HG02798 (cell line): ENCODE measurements at regions not wholly inside any gene's neighbourhood (a gene's known extent, or its start where the extent isn't known, plus 50 kb on each side); places are given as distances from the start of the nearest gene placed in this dataset.

Experiments used
- ATAC-seq: cut with Tn5 transposase; IDR thresholded peaks from one replicate; pipeline ENCODE4 v1.9.1; 2021; ENCODE audit warnings: mild to moderate bottlenecking; ENCODE audit not compliant: unreplicated experiment, poor library complexity

DNA sequence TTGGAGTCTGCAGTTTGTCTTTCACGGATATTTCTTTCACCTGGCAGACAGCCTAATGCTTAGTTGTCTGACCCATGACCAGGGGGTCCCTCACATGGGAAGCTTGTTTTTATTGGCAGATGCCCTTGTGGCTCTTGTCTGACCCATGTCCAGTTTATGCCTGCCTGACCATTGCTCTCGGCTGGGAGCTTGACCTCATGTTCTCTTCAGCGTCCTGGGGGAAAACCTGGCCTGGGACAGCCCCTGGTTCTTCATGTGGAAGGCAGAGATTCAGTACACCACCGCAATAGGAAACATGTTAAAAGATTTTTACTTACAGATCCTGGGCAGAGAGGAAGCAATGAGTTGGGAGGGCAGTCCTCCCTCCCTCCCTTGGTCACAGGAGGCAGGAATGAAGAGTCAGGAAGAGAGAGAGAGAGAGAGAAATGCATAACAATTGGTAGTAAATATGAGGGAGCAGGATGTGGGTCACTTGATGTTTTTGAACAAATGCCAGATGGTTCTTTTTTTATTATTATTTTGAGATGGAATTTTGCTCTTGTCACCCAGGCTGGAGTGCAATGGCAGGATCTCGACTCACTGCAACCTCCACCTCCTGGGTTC is 302.7 kb upstream of the MYOCD start:
- ATAC-seq: no peak

DNA sequence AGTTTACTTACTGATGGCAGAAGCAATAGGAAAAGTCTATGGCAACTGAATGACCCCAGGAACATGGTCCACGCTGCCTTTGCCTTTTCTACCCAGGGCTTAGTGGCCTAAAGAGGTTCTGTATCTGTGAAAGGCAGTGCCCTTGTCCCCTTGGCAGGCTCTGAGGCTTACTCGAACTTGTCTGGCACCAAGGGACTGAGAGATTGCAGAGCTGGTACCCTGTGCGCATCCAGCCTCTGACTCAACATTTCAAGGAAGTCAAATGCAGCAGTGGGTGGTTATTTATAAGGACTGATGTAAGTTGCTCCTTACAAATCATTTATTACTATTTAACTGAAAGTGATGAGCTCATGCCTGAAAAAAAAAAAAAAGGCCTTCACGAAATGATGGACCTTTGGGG is 299.9 kb upstream of the MYOCD start:
- ATAC-seq: no peak

DNA sequence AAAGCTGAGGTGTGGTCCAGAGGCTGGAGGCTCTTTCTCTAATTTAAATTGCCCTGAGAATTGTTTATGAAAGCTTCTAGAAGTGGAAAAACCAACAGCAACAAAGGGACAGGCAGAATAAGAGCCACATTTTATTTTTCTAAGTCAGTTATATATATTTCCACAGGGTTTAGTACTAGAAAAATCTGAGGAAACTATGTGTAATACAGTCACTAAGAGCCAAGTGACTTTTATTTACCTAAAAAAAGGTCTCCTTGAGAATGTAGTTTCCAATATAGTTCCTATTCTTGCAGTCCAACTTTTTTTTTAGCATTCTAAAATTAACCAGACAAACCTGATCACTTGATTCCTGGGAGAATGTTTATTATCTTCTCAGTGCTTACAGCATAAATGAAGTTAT is 296.6 kb upstream of the MYOCD start:
- no peak for ATAC-seq

DNA sequence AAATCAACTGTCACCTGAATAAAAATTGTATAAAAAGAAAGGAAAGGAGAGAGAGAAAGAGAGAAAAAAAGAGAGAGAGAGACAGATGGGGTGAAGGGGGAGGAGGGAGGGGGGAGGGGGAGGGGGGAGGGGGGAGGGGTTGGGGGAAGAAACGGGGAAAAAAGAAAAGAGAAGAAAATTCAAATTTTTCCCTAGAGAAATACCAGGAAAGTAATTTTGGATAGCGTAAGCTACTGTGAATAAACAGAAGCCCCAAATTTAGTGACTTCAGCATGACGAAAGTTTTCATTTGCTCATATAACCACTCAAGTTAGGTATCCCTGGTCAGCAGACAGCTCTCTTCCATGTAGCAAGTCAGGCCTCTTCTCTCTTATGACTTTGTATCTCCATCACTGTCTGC is 289.4 kb upstream of the MYOCD start:
- ATAC-seq: no peak

DNA sequence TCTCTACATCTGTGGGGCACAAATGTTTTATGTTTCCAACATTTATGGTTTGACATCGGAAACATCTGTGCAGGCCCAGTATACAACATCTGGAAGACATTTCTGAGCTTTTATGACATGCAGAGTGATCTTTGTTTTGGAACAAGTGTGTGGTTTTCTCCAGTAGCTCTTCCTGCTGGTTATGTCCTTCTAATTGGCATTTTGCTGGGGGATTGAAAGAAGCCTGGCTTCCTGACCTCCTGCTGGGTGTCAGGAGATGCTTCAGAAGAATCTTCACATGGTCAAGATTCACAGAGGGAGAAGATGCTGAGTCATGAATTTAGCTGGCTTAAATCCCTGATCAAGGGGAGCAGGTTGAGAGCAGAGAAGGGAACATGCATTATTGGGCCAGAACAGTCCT is 279.5 kb upstream of the MYOCD start:
- no peak for ATAC-seq

DNA sequence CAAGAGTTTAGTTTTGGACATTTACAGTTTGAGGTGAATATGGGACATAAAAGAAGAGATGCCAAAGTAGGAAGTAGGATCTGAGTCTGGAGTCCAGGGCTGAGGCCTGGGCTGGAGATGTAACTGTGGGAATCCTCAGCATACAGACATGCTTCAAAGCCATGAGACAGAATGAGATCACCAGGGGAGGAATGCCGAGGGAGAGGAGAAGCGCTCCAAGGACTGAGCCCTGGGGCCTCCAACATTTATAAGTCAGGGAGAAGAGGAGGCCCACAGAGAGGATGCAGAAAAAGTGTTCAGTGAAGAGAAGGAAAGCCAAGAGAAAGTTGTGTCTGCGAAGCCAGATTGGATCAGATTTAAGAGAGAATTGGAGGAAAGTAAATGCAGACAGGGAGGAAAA is 277.5 kb upstream of the MYOCD start:
- ATAC-seq: no peak

DNA sequence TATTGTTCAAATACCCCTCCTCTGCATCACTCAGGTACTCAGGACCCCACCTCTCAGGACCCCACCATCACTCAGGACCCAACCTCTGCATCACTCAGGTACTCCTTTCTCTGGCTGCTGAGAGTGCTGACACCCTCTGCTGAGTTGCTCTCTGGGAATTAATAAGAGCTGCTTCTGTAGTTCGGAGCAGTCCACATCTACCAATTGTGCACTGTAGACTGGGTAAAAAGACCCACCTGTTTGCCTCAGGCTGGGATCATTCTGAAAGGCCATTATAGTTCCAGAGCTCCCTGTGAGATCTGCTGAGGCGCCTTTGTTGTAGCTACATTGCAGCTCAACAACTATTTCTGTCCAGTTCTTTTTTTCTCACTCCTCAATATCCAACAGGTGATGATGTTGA is 276.3 kb upstream of the MYOCD start:
- ATAC-seq: no peak

DNA sequence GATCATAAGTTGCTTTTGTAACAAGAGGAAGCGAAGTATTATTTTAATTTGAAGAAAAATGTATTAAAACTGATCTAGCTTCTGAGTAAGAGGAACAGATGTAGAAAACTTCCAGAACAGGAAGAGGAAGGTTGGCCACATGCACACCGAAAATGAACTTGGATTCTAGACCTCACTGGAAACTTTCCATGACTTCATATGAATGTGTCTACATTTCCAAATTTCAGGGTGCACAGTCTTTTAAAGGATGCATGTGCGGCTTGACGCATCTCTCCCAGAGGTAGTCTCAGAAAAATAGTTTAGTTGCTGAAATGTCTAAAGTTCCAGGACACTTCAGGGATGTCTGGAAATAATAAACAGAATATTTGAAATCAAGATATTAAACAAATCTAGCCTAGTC is 275.1 kb upstream of the MYOCD start:
- no peak for ATAC-seq

DNA sequence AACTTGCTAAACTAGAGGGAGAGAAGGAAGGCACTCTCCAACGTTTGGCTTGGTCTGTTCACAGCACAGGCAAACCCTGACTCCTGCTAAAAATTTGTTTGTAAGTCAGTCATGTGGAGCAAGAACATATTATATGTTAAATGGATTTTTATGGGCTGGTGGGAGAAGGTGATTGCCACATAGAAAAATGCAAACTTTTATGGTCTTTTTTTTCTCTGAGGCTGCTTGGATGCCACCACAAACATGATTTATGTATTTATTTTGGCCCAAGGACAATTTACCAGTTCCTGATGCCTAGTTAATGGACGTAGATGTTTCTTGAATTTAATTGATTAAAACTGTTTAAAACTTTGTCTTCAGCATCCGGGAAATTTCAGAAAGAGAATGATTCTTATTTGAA is 274.2 kb upstream of the MYOCD start:
- ATAC-seq: no peak

DNA sequence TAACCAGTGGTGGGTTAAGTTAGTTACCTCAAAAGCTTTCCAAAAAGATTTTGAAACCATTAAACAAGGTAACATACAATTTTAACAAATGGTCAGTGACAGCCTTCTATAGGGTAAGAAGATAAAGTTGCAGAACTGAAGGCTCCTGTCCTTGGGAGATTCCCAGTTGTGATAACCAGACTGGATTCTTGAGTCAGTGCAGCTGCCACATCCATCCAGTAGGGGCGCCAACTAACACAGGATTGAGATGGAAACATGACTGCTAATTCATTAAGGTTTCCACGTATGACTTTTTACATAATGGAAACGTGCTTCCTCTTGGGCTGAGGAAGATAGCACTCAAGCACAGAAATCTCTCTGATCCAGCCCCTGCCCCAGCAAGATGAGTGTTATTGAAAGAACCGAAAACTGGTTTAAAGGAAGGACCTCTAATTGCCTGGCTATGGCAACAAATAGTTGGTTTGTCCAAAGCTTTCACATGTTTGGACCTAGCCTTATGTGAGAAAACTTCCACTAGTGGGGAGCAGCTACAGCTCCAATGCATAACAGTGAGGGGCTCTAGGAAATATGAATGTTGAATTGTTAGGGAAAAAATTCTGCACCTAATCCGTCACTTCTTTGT is 269.8 kb upstream of the MYOCD start:
- no peak for ATAC-seq

DNA sequence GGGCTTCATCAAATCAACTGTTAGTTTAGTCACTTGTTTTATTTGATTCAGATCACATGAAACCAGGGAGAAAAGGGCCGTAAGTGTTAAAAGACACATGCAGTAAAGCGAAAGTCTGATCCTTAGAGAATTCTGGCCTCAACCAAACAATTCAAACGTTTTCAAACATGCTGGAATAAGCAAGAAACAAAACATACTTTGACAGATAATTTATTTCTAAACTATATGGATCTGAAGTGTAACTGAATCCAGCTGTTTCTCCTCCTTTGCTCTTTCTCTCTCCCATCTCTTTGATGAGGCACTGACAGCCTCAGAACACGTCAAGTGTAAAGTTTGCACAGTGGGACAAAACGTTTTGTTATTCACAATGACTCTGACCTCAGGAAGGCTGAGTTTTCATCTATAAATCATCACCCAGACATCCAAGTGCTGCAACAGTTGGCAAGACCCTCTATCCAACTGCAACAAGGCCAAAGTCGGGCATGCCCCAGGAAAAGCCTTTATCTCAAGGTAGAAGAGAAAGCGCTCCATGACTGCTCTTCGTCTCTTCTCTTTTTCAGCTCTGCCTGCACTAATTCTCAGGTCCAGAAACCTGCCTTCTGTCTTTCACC is 267.1 kb upstream of the MYOCD start:
- no peak for ATAC-seq

DNA sequence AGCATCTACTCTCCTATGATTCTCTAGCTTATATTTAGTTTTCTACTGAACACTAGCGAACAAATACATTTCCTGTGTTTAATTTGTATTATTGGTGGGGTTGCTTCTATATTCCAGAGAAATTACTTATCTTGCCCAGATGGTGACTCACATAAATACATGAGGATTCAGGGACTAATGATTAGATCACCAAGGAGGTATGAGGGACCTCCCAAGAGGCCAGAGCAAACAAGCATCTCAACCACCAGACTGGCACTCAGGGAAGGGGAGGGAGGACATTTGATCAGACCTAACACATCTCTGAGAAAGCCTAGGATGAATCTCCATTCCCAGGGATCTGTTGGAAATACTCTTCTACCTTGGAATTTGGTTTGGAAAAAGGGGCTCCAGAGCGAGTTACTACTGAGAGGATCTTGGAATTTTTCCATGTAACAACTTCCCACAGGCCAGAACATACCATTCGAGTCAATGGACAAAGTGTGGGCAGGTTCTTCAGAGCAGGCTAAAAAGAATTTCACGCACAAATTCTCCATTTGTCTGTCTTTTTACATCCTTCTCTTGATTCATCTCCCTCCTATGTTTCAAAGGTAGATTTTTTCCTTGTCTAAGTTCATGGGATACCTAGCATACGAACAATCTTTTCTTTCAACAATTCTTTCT is 262.6 kb upstream of the MYOCD start:
- no peak for ATAC-seq

DNA sequence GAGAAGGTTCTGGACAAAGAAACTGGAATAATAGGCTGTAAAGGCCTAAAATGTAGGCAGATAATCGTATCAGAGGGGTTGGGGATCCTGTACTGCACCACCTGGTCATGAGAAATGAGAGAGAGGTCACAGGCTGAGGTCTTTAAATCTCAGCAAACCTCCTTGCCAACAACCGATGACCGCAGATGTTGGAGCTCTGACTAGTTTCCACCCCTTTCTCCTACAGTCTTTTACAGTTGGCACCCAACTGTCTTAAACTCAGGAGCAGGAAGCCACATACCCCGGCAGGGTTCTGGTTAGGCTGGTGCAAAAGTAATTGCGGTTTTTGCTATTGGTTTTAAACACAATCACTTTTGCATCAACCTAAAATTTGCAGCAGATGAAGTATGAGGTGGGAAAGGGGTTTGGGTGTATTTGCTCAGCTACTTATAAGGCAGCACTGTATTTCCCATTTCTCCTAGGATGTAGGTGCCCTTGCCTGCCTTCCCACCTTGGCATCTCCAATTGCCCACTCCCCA is 261.8 kb upstream of the MYOCD start:
- no peak for ATAC-seq

DNA sequence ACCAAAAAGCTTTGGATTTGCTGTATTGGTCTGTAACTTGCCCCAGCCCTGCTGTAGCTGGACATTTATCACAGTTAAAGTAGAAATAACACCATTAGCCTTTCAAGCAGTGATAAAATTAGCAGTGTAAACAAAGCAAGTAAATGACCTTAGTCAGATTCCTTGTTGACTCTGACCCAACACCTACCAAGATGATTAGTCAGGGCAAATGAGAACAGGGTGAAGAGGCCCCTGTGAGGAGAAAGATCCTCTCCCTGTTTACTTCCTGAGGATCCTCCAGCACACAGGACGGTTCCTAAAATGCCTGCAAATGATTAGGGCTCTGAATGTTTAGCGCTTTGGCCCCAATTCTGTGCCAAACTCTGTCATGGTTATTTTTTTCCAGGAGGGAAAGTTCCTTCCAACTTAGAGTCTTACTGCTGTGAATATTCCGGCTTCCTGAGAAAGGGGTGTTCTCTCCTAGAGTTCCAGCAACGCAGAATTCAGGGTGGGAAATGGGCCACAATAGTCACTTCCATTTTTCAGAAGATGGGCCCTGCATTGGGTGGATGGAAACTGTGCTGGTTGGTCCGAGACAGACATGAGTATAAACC is 259.0 kb upstream of the MYOCD start:
- no peak for ATAC-seq

DNA sequence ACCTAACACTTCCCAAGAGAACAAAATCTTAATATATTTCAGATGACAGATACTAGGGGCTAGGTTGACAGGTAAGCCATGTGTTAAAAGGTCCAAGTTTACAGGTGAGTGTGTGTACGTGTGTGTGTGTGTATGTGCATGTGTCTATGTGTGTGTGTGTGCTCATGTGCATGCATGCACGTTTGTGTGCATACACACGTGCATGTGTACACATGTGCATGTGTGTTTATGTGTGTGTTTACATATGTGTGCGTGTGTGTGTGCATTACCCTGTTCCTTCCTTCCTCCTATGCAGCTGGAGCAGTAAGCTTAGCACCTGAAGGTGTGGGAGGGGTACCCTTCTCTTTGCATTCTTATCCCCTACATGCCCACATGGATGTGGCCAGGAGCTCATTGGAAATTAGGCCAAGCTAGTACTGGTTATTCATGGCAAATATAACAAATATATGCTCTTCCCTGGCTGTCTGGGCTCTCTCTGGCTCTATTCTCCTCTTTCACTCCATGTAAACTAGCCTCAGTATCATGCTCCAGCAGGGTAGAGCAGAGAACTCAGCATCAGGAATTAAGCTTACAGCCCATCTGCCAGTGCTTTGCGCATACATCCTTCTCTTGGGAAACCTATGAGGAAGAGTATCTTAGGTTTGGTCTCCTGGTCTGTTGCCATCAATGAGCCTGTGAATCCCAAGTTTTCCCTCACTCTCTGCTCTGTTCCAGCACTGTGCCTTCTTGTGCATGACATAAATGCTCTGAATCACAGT is 258.0 kb upstream of the MYOCD start:
- ATAC-seq: no peak

DNA sequence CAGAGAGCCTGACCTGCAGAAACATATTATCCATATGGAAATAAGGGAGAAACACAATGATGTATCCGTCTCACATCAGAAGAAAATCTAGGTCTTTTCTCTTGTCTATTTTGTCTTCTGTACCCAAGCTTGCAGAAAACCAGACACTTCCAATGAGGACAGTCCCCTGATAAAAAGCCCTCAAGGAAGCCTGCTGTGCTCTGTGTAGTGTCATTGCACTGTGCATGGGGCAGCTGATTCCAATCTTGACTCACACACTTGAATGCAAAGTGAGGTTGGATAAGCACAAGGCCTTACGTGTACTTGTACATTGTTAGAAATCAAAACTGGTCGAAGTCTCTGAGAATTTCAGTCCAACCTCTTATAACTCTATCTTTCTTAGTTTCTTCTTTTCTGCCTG is 256.6 kb upstream of the MYOCD start:
- ATAC-seq: no peak

DNA sequence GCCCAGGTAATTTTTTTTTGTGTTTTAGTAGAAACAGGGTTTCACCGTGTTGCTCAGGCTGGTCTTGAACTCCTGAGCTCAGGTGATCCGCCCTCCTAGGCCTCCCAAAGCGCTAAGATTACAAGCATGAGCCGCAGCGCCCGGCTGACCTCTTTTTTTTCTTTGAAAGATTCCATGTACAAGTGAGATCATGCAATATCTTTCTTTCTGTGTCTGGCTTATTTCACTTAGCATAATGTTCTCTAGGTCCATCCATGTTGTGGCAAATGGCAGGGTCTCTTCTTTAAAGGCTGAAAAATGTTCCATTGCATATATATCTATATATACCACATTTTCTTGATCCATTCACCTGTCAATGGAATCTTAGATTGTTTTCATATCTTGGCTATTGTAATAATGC is 255.0 kb upstream of the MYOCD start:
- no peak for ATAC-seq

DNA sequence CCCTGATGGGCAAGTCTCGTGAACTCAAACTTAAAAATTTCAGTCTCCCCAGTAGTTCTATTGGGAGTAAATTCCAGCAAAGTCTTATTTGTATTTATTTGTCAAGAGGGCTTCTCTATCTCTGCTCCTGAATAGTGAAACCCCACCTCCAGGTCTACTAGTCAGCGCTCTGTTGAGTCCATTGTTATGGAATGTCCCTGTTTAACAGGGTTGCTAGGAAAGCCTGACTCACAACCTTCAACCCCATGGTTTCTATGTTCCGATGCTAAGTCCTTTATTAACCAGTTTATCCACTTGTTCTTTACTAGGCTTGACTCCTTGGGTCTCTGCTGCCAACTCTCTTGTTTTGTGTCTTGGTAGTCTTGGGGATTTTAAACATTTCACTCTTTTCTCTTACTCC is 250.7 kb upstream of the MYOCD start:
- no peak for ATAC-seq

DNA sequence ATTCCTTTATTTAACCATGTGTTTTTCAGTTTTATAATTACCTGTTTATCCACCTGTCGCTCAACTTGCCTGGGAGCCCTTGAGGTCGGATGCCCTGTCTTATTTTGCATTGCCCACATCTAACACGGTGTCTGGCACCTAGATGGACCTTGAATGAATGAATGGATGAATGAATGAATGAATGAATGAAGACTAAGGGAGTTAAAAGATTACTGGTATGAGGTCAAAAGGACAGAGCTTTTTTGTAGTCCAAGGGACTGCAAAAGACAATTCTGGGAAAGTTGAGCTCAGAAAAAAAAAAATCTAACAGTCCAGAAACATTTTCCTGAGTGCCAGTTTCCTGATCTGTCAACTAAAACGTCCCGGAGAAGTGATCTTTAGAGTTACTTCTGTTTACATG is 244.6 kb upstream of the MYOCD start:
- ATAC-seq: no peak

DNA sequence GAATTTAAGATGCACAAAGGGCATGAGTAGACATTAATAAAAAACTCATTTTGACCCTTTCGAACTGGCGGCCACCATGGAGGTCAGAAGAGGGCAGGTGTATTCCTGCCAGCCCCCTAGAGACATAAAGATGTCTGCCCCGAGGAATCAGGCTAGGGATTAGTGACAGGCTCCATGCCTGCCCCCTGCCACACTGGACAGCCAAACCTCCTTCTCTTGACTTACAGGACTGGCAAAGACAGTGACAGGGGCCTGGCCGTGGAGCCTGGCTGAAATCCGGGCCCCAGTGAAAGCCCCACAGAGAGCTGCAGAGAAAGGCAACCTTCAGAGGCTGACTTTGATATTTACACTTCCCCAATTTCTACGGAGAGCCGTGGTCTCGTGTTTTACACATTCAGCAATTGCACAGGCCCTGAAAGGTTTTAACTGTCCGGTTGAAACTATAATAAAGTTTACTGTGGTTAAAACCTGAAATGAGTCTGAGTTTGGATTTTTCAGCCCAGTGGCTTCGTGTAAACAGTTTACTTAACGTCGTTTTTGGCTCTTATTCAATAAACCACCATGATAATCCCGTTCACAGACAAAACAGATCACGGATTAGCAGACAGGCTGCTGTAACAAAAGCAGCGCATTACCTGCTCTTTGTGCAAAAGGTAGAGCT is 243.9 kb upstream of the MYOCD start:
- ATAC-seq: peak; percentile 80
